SK-N-SH (cell line): ENCODE measurements at regions not wholly inside any gene's neighbourhood (a gene's known extent, or its start where the extent isn't known, plus 50 kb on each side); places are given as distances from the start of the nearest gene placed in this dataset.

Experiments
- CTCF ChIP-seq: fragments of 200-600 bp; sonication (generic); IDR thresholded peaks from 2 replicates; pipeline ENCODE4 v1.6.1; 2017; ENCODE audit warnings: antibody characterized with exemption, mild to moderate bottlenecking, moderate library complexity
- PBX3 ChIP-seq: IDR thresholded peaks from 2 replicates; pipeline ENCODE4; 2012
- POLR2AphosphoS5 ChIP-seq: IDR thresholded peaks from 2 replicates; pipeline ENCODE4 v1.6.1; 2012; ENCODE audit warnings: low read depth, low read length
- RAD21 ChIP-seq: IDR thresholded peaks from 2 replicates; pipeline ENCODE4 v1.6.1; 2012; ENCODE audit warnings: mild to moderate bottlenecking, low read length
- REST ChIP-seq: IDR thresholded peaks from 2 replicates; pipeline ENCODE4 v1.6.1; 2012; ENCODE audit warnings: mild to moderate bottlenecking, low read depth, low read length, moderate library complexity
- RFX5 ChIP-seq: IDR thresholded peaks from 2 replicates; pipeline ENCODE4 v1.6.1; 2012; ENCODE audit warnings: mild to moderate bottlenecking, improper control_type of control experiment, low read length
- TEAD4 ChIP-seq: IDR thresholded peaks from 2 replicates; pipeline ENCODE4 v1.4.0; 2012; ENCODE audit warnings: mild to moderate bottlenecking, borderline replicate concordance; ENCODE audit not compliant: insufficient read depth
- YY1 ChIP-seq: IDR thresholded peaks from 2 replicates; pipeline ENCODE4 v1.4.0; 2012; ENCODE audit warnings: low read depth, mild to moderate bottlenecking

GRCh38 chr10:65544756-65545155, 1381.1 kb upstream of the LRRTM3 start:
- TF ChIP-seq CTCF, result no peak
- TF ChIP-seq TEAD4, result no peak
- no peak for TF ChIP-seq POLR2AphosphoS5
- TF ChIP-seq RFX5, result no peak
- no peak for TF ChIP-seq REST
- TF ChIP-seq RAD21, result no peak
- TF ChIP-seq YY1, result no peak
- no peak for TF ChIP-seq PBX3
